H1 (cell line): ENCODE measurements at regions not wholly inside any gene's neighbourhood (a gene's known extent, or its start where the extent isn't known, plus 50 kb on each side); places are given as distances from the start of the nearest gene placed in this dataset.

Experiments used
- CTCF ChIA-PET: fragments of 300-600 bp; sonication (Branson Sonifier 250); formaldehyde crosslinking; loops from one replicate; lab custom pipeline; 2021; ENCODE audit not compliant: partially characterized antibody; lab: Charles Lee
- POLR2A ChIA-PET: fragments of 300-600 bp; sonication (Branson Sonifier 250); formaldehyde crosslinking; loops from one replicate; lab custom pipeline; 2021; ENCODE audit warnings: inconsistent platforms; ENCODE audit not compliant: partially characterized antibody; lab: Charles Lee
- DNase-seq, 2 experiments: peaks; one replicate each; pipeline versions ENCODE4 v3.0.0 to v3.0.0-alpha.2; 2010 to 2022; ENCODE audit warnings: low spot score in 2 of 2, low read depth in 1 of 2, mixed read lengths in 1 of 2
- FAIRE-seq: peaks from 2 replicates; lab custom pipeline; 2011; peaks lifted over from hg19 to GRCh38; lab: Jason Lieb, UNC
- H2AFZ ChIP-seq: 2 replicates; pipeline ENCODE4 v1.8.1; 2012; ENCODE audit warnings: low read length, inconsistent platforms
- H2AK5ac ChIP-seq: 2 replicates; pipeline ENCODE4 v1.6.1; 2013; ENCODE audit warnings: low read depth, low read length
- H2BK120ac ChIP-seq: replicated peaks from 2 replicates; pipeline ENCODE3; 2013; ENCODE audit warnings: low read depth, low read length, inconsistent platforms
- H2BK12ac ChIP-seq: 2 replicates; pipeline ENCODE4 v1.6.1; 2013; ENCODE audit warnings: low read depth, low read length
- H2BK15ac ChIP-seq: 2 replicates; pipeline ENCODE4 v1.6.1; 2013; ENCODE audit warnings: low read length
- H2BK20ac ChIP-seq: 2 replicates; pipeline ENCODE4 v1.6.1; 2013; ENCODE audit warnings: low read length
- H2BK5ac ChIP-seq: 2 replicates; pipeline ENCODE4 v1.6.1; 2013; ENCODE audit warnings: low read depth, low read length
- H3K14ac ChIP-seq: 2 replicates; pipeline ENCODE4 v1.6.1; 2013; ENCODE audit warnings: inconsistent platforms; ENCODE audit not compliant: insufficient read length
- H3K18ac ChIP-seq: 2 replicates; pipeline ENCODE4 v1.6.1; 2013; ENCODE audit warnings: low read length; ENCODE audit errors: extremely low read depth
- H3K23ac ChIP-seq: 2 replicates; pipeline ENCODE4 v1.6.1; 2013; ENCODE audit warnings: inconsistent platforms; ENCODE audit not compliant: insufficient read length
- H3K23me2 ChIP-seq: 2 replicates; pipeline ENCODE4 v1.6.1; 2013; ENCODE audit warnings: low read depth, low read length
- H3K27ac ChIP-seq: 2 replicates; pipeline ENCODE4 v1.6.1; 2011; ENCODE audit warnings: low read depth, low read length, inconsistent platforms
- H3K27me3 ChIP-seq, 4 experiments: replicated peaks in 1 of 4; 1 replicate in 1 of 4; 2 replicates in 3 of 4; pipeline versions ENCODE4 v1.6.1 to v1.8.1; 2011 to 2013; ENCODE audit warnings: low read length in 3 of 4, mild to moderate bottlenecking in 3 of 4, inconsistent platforms in 2 of 4, mixed read lengths in 2 of 4, moderate library complexity in 1 of 4; ENCODE audit not compliant: control insufficient read depth in 3 of 4, insufficient read depth in 3 of 4; ENCODE audit errors: extremely low read depth in 1 of 4
- H3K36me3 ChIP-seq, 4 experiments: 2 replicates each; pipeline versions ENCODE4 v1.6.1 to v1.8.1; 2011 to 2013; ENCODE audit warnings: mild to moderate bottlenecking in 4 of 4, low read length in 3 of 4, moderate library complexity in 2 of 4, control low read depth in 1 of 4, inconsistent platforms in 1 of 4; ENCODE audit not compliant: insufficient read depth in 4 of 4, control insufficient read depth in 2 of 4
- H3K4ac ChIP-seq: replicated peaks from 2 replicates; pipeline ENCODE3; 2013; ENCODE audit warnings: low read length, low read depth, mixed read lengths, inconsistent platforms; ENCODE audit not compliant: insufficient read length
- H3K4me1 ChIP-seq, 4 experiments: replicated peaks in 1 of 4; 1 replicate in 1 of 4; 2 replicates in 3 of 4; pipeline versions ENCODE4 v1.6.1 to v1.8.1; 2011 to 2013; ENCODE audit warnings: low read length in 3 of 4, inconsistent platforms in 2 of 4, mixed read lengths in 1 of 4; ENCODE audit not compliant: insufficient read depth in 4 of 4, control insufficient read depth in 3 of 4
- H3K4me2 ChIP-seq, 2 experiments: 2 replicates each; pipeline versions ENCODE4 v1.6.1 to v1.8.1; 2011 to 2013; ENCODE audit warnings: low read depth in 2 of 2, low read length in 2 of 2, control low read depth in 1 of 2, inconsistent platforms in 1 of 2, mild to moderate bottlenecking in 1 of 2; ENCODE audit not compliant: insufficient read depth in 1 of 2
- H3K4me3 ChIP-seq, 4 experiments: fragments of 200-600, 300-600 bp in 1 of 4; sonication (generic), shearing (Covaris generic), sonication (Bioruptor Twin) in 1 of 4; 2 replicates each; pipeline versions ENCODE4 v1.5.1 to v1.8.1; 2011 to 2016; ENCODE audit warnings: low read length in 4 of 4, low read depth in 3 of 4, control low read depth in 2 of 4, inconsistent platforms in 2 of 4, mild to moderate bottlenecking in 2 of 4, mixed read lengths in 1 of 4, moderate library complexity in 1 of 4; ENCODE audit not compliant: insufficient read depth in 2 of 4; ENCODE audit errors: extremely low read depth in 1 of 4
- H3K56ac ChIP-seq: replicated peaks from 2 replicates; pipeline ENCODE3; 2013; ENCODE audit warnings: low read depth, mild to moderate bottlenecking, mixed read lengths, low read length, inconsistent platforms; ENCODE audit not compliant: insufficient read length
- H3K79me1 ChIP-seq: 2 replicates; pipeline ENCODE4 v1.6.1; 2013; ENCODE audit warnings: low read depth, low read length, control low read depth
- H3K79me2 ChIP-seq, 2 experiments: 2 replicates each; pipeline versions ENCODE4 v1.6.1 to v1.8.1; 2012 to 2013; ENCODE audit warnings: low read length in 2 of 2, mild to moderate bottlenecking in 2 of 2, inconsistent platforms in 1 of 2; ENCODE audit not compliant: insufficient read depth in 2 of 2, control insufficient read depth in 1 of 2
- H3K9ac ChIP-seq, 4 experiments: replicated peaks in 1 of 4; 1 replicate in 1 of 4; 2 replicates in 3 of 4; pipeline versions ENCODE4 v1.6.1 to v1.8.1; 2011 to 2013; ENCODE audit warnings: low read depth in 3 of 4, low read length in 3 of 4, control low read depth in 2 of 4, mild to moderate bottlenecking in 2 of 4, moderate library complexity in 2 of 4, inconsistent platforms in 1 of 4; ENCODE audit errors: extremely low read depth in 1 of 4
- H3K9me3 ChIP-seq, 2 experiments: 2 replicates each; pipeline versions ENCODE4 v1.6.1 to v1.8.1; 2012 to 2013; ENCODE audit warnings: mild to moderate bottlenecking in 2 of 2, moderate library complexity in 2 of 2, control low read depth in 1 of 2, inconsistent platforms in 1 of 2, low read depth in 1 of 2, low read length in 1 of 2, mixed read lengths in 1 of 2; ENCODE audit not compliant: insufficient read depth in 2 of 2
- H4K20me1 ChIP-seq, 2 experiments: replicated peaks in 1 of 2; 2 replicates each; pipeline versions ENCODE3 to v1.8.1; 2011 to 2013; ENCODE audit warnings: inconsistent platforms in 2 of 2, low read length in 2 of 2, mild to moderate bottlenecking in 1 of 2; ENCODE audit not compliant: insufficient read depth in 2 of 2, control insufficient read depth in 1 of 2
- H4K5ac ChIP-seq: 2 replicates; pipeline ENCODE4 v1.6.1; 2013; ENCODE audit warnings: low read length, low read depth, mixed read lengths, inconsistent platforms; ENCODE audit not compliant: insufficient read length
- H4K8ac ChIP-seq: 2 replicates; pipeline ENCODE4 v1.8.0; 2013; ENCODE audit warnings: mild to moderate bottlenecking, moderate library complexity, low read length, inconsistent platforms; ENCODE audit not compliant: insufficient read depth; ENCODE audit errors: extremely low read depth
- H4K91ac ChIP-seq: replicated peaks from 2 replicates; pipeline ENCODE3; 2013; ENCODE audit warnings: low read length, mixed read lengths, inconsistent platforms; ENCODE audit not compliant: insufficient read length
- EGR1 ChIP-seq: IDR thresholded peaks from 2 replicates; pipeline ENCODE4 v1.6.1; 2011; ENCODE audit warnings: low read depth, low read length, borderline replicate concordance
- TAF1 ChIP-seq: IDR thresholded peaks from 2 replicates; pipeline ENCODE4 v1.6.1; 2011; ENCODE audit warnings: mild to moderate bottlenecking, low read depth, low read length
- TCF12 ChIP-seq: IDR thresholded peaks from 2 replicates; pipeline ENCODE4 v1.6.1; 2011; ENCODE audit warnings: low read depth, mild to moderate bottlenecking, low read length
- WGBS, 2 experiments: shearing (Covaris generic) in 1 of 2; methylation state at CpG; one replicate each; pipeline versions ENCODE4 v1.1.6 to v1.1.7; 2013 to 2015; ENCODE audit warnings: low lambda C conversion rate in 2 of 2, mixed read lengths in 2 of 2, inconsistent platforms in 1 of 2, low coverage in 1 of 2, missing lambda C conversion rate in 1 of 2; ENCODE audit not compliant: insufficient replicate concordance in 2 of 2, insufficient coverage in 1 of 2, insufficient read length in 1 of 2; ENCODE audit errors: extremely low coverage in 1 of 2, missing lambda C conversion rate in 1 of 2; 5-methylcytosine and 5-hydroxymethylcytosine counted together

- H3K4me2 ChIP-seq: no peak overlapping the region
- H3K4ac ChIP-seq: no peak overlapping the region
- no peak overlapping the region for H2BK120ac ChIP-seq
- H3K4me3 ChIP-seq: no peak overlapping the region
- H3K18ac ChIP-seq: no peak overlapping the region
- H2BK15ac ChIP-seq: no peak overlapping the region
- H2BK12ac ChIP-seq: no peak overlapping the region
- H3K79me1 ChIP-seq: no peaks in the 10 kb centered on the region
- H4K20me1 ChIP-seq: no peaks in the 10 kb centered on the region
- no peak overlapping the region for H3K23ac ChIP-seq
- no peak overlapping the region for H4K8ac ChIP-seq
- H3K4me1 ChIP-seq: peaks cover 0 to 7% (median 6%) of the 10 kb centered on the region in 4 experiments; a peak in 3 of 7 replicates
- H3K9ac ChIP-seq: no peak overlapping the region
- H2BK20ac ChIP-seq: no peak overlapping the region
- no peak overlapping the region for H3K14ac ChIP-seq
- WGBS, 2 experiments: 98% methylated on average over 8 of the region's 8 CpGs; no CpG with 5 or more reads in 1 of the 2 experiments
- POLR2A ChIA-PET: no interaction called here
- H3K56ac ChIP-seq: no peak overlapping the region
- FAIRE-seq (no peak), DNase-seq (no peak)
- H3K27me3 ChIP-seq: no peaks in the 10 kb centered on the region
- no peaks in the 10 kb centered on the region for H3K23me2 ChIP-seq
- H3K36me3 ChIP-seq: no peaks in the 10 kb centered on the region
- no peak overlapping the region for H3K27ac ChIP-seq
- CTCF ChIA-PET: interaction anchor here (0.7 to 1.7 kb wide), 3 partner anchors 10 to 12 kb away, joined by 4 to 5 read pairs (median 4); no protein-coding TSS in a partner anchor
- no peak overlapping the region for H4K91ac ChIP-seq
- H2AFZ ChIP-seq: no peak overlapping the region
- no peak overlapping the region for H2AK5ac ChIP-seq
- H3K79me2 ChIP-seq: no peaks in the 10 kb centered on the region
- H4K5ac ChIP-seq: no peak overlapping the region
- no peaks in the 10 kb centered on the region for H3K9me3 ChIP-seq
- no peak overlapping the region for H2BK5ac ChIP-seq
- TF ChIP-seq TAF1 (no peak), EGR1 (no peak), TCF12 (no peak)
These were observed 94.7 kb upstream of the SLC8A1 start for GRCh38 chr2:40546439-40547191.
